ENCODE measurements at regions not wholly inside any gene's neighbourhood (a gene's known extent, or its start where the extent isn't known, plus 50 kb on each side); places are given as distances from the start of the nearest gene placed in this dataset.

DNA sequence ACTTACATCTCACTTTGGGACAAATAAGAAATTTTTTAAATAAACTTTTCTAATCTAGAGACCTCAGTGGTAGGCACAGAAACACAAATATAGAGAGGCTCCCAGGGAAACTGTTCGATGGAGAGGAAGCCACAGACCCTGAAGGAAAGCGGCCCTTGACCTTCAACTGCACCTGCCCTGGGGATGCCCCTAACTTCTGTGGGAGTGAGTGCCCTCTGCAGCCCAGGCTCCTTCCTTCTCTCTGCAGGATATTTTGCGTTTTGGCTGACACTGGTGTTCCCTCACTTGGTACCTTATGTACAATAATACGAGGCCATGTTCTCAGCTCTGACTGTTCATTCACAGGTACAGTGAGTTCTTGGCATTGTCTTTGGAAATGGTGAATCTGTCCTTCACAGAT lies 64.8 kb upstream of the MAL start:
- DNase-seq (ENCODE audit: low read depth) = no peak
- H3K4me3 ChIP-seq (ENCODE audit: low read depth, low read length) = no peak overlapping the region
- TF ChIP-seq, protein P1, sequence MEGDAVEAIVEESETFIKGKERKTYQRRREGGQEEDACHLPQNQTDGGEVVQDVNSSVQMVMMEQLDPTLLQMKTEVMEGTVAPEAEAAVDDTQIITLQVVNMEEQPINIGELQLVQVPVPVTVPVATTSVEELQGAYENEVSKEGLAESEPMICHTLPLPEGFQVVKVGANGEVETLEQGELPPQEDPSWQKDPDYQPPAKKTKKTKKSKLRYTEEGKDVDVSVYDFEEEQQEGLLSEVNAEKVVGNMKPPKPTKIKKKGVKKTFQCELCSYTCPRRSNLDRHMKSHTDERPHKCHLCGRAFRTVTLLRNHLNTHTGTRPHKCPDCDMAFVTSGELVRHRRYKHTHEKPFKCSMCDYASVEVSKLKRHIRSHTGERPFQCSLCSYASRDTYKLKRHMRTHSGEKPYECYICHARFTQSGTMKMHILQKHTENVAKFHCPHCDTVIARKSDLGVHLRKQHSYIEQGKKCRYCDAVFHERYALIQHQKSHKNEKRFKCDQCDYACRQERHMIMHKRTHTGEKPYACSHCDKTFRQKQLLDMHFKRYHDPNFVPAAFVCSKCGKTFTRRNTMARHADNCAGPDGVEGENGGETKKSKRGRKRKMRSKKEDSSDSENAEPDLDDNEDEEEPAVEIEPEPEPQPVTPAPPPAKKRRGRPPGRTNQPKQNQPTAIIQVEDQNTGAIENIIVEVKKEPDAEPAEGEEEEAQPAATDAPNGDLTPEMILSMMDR (IDR thresholded peaks at IDR 0.05; ENCODE audit: control insufficient read depth, extremely low read depth, insufficient read depth) = no peak

DNA sequence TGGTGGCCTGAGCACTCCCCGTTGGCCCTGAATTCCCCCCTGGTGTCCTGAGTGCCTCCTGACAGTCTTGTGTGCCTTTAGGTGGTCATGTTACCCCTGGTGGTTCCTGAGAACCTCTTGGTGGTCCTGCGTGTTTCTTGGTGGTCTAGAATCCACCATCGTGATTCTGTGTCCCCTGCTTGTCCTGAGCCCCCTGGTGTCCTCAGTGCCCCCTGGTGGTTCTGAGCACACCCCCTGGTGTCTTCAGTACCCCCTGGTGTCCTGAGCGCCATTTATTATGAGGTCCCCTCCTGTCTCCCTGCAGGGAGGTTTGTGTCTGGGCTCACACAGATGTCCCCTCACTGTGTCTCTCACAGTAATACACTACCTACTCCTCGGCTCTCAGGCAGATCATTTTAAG lies 61.3 kb upstream of the MAL start:
- no peak for DNase-seq (ENCODE audit: low read depth)
- TF ChIP-seq, protein P1 (IDR thresholded peaks at IDR 0.05; ENCODE audit: control insufficient read depth, extremely low read depth, insufficient read depth) = no peak
- no peak overlapping the region for H3K4me3 ChIP-seq (ENCODE audit: low read depth, low read length)

DNA sequence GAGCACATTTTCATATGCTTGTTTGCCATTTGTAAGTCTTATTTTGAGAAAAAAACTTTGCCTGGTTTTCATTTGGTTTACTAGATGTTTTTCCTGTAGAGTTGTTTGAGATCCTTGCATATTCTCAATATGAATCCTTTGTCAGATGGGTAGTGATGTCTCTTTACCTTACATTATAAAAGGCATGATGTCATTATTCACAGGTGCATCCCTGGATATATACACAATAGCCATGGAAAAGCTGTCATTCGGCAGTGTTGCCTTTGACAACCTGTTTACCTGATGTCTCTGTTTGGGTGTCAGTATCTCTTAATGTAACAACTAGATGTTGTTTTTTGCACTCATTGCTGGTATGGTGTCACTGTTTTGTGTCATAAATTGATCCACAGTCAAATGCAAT lies 58.8 kb upstream of the MAL start:
- H3K4me3 ChIP-seq (ENCODE audit: low read depth, low read length) = no peak overlapping the region
- DNase-seq (ENCODE audit: low read depth) = no peak
- TF ChIP-seq, protein P1 (IDR thresholded peaks at IDR 0.05; ENCODE audit: control insufficient read depth, extremely low read depth, insufficient read depth) = no peak

DNA sequence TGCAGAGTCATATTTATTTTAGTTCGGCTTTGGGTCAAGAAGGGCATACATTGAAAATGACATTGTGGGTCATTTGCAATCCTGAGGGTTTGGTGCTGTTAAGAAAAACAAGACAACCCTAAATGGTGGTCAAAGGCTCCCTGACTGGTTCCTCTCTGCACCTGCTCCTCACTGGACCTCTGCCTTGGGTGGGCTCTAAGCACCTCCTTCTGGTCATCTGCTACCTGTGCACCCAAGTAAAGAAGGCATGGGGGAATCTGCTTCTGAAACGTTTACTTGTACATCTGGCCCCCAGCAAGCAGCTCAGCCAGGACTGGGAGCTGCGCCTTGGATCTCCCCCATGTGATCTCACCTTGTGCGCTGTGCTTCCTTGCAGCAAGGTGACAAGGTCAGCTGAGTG lies 55.2 kb upstream of the MAL start:
- H3K4me3 ChIP-seq (ENCODE audit: low read depth, low read length) = no peak overlapping the region
- TF ChIP-seq, protein P1 (IDR thresholded peaks at IDR 0.05; ENCODE audit: control insufficient read depth, extremely low read depth, insufficient read depth) = no peak
- DNase-seq (ENCODE audit: low read depth) = no peak
